B cell (primary cell): ENCODE measurements at regions not wholly inside any gene's neighbourhood (a gene's known extent, or its start where the extent isn't known, plus 50 kb on each side); places are given as distances from the start of the nearest gene placed in this dataset.

Source experiments
- ATAC-seq: fragments of 200-7000 bp; cut with Tn5 transposase; one replicate; pipeline ENCODE4 v1.10.0; 2021; ENCODE audit warnings: low read depth, mild to moderate bottlenecking, moderate number of reproducible peaks, moderate library complexity
- CTCF ChIA-PET: fragments of 350-600 bp; sonication (Branson Sonifier 250); formaldehyde crosslinking; loops from one replicate; lab custom pipeline; 2021; ENCODE audit warnings: antibody characterized with exemption, inconsistent platforms; lab: Charles Lee
- POLR2A ChIA-PET: fragments of 350-600 bp; sonication (Branson Sonifier 250); formaldehyde crosslinking; loops from one replicate; lab custom pipeline; 2021; ENCODE audit warnings: antibody characterized with exemption; lab: Charles Lee
- DNase-seq: peaks from one replicate; pipeline ENCODE4 v3.0.0; 2013
- H2AFZ ChIP-seq: 2 replicates; pipeline ENCODE4 v1.6.1; 2012; ENCODE audit warnings: mild to moderate bottlenecking, low read depth, low read length; ENCODE audit not compliant: insufficient read depth, poor library complexity, severe bottlenecking
- H3K27ac ChIP-seq, 2 donors: 1 replicate in 1 of 2; 2 replicates in 1 of 2; pipeline ENCODE4 v1.5.1; 2012 to 2013; ENCODE audit warnings: low read length in 2 of 2, mild to moderate bottlenecking in 2 of 2, moderate library complexity in 1 of 2
- H3K27me3 ChIP-seq, 4 experiments: fragments of 200-600 bp in 1 of 4; sonication (generic) in 1 of 4; replicated peaks in 1 of 4; 1 replicate in 2 of 4; 2 replicates in 2 of 4; pipeline versions ENCODE4 v1.6.1 to v1.7.0; 2013 to 2016; ENCODE audit warnings: low read length in 3 of 4, mild to moderate bottlenecking in 2 of 4, mixed read lengths in 1 of 4, moderate library complexity in 1 of 4; ENCODE audit not compliant: insufficient read depth in 4 of 4, control insufficient read depth in 3 of 4; ENCODE audit errors: control extremely low read depth in 1 of 4
- H3K36me3 ChIP-seq, 2 experiments: replicated peaks in 1 of 2; 1 replicate in 1 of 2; 2 replicates in 1 of 2; pipeline versions ENCODE4 v1.6.1 to v1.7.1; 2013; ENCODE audit warnings: low read length in 1 of 2; ENCODE audit not compliant: insufficient read depth in 2 of 2, control insufficient read depth in 1 of 2; ENCODE audit errors: control extremely low read depth in 1 of 2, extremely low read depth in 1 of 2
- H3K4me1 ChIP-seq, 2 donors: fragments of 200-600 bp in 1 of 2; sonication (generic) in 1 of 2; 1 replicate in 1 of 2; 2 replicates in 1 of 2; pipeline versions ENCODE4 v1.5.1 to v1.6.1; 2013 to 2017; ENCODE audit warnings: low read length in 2 of 2; ENCODE audit not compliant: control insufficient read depth in 2 of 2, insufficient read depth in 2 of 2
- H3K4me2 ChIP-seq: replicated peaks from 2 replicates; pipeline ENCODE3; 2012; ENCODE audit warnings: mild to moderate bottlenecking, low read depth, low read length; ENCODE audit not compliant: poor library complexity, severe bottlenecking
- H3K4me3 ChIP-seq, 5 experiments: fragments of 200-600 bp in 1 of 5; sonication (generic) in 1 of 5; 1 replicate in 3 of 5; 2 replicates in 2 of 5; pipeline versions ENCODE4 v1.5.1 to v1.7.0; 2011 to 2016; ENCODE audit warnings: low read length in 4 of 5, mild to moderate bottlenecking in 4 of 5, low read depth in 2 of 5, control low read depth in 1 of 5, moderate library complexity in 1 of 5; ENCODE audit not compliant: insufficient read depth in 1 of 5; ENCODE audit errors: control extremely low read depth in 1 of 5, extremely low read depth in 1 of 5
- H3K79me2 ChIP-seq: fragments of 200-600 bp; sonication (generic); one replicate; pipeline ENCODE4 v1.6.0; 2016; ENCODE audit warnings: low read length; ENCODE audit not compliant: control insufficient read depth, insufficient read depth
- H3K9ac ChIP-seq: fragments of 200-600 bp; sonication (generic); 2 replicates; pipeline ENCODE4 v1.6.1; 2017; ENCODE audit warnings: mild to moderate bottlenecking, low read length, moderate library complexity
- H3K9me3 ChIP-seq, 3 donors: one replicate each; pipeline versions ENCODE4 v1.6.1 to v1.7.1; 2013; ENCODE audit warnings: low read length in 2 of 3; ENCODE audit not compliant: control insufficient read depth in 2 of 3, insufficient read depth in 1 of 3; ENCODE audit errors: control extremely low read depth in 1 of 3
- H4K20me1 ChIP-seq: 2 replicates; pipeline ENCODE4 v1.6.0; 2012; ENCODE audit warnings: mild to moderate bottlenecking, low read length; ENCODE audit not compliant: insufficient read depth, control insufficient read depth, poor library complexity, severe bottlenecking
- H3K27ac Mint-ChIP-seq: one replicate; pipeline ENCODE4 v1.8.0; 2021; ENCODE audit warnings: mixed read lengths
- H3K27me3 Mint-ChIP-seq: one replicate; pipeline ENCODE4 v1.8.0; 2021; ENCODE audit warnings: mixed read lengths
- H3K4me1 Mint-ChIP-seq: one replicate; pipeline ENCODE4 v1.8.0; 2021; ENCODE audit warnings: mixed read lengths
- H3K4me3 Mint-ChIP-seq: one replicate; pipeline ENCODE4 v1.8.0; 2021; ENCODE audit warnings: mixed read lengths
- H3K9me3 Mint-ChIP-seq: one replicate; pipeline ENCODE4 v1.8.0; 2022; ENCODE audit warnings: mixed read lengths; ENCODE audit not compliant: insufficient read depth
- EZH2 ChIP-seq: IDR thresholded peaks from 2 replicates; pipeline ENCODE4 v1.6.1; 2012; ENCODE audit warnings: borderline replicate concordance, low read depth, mild to moderate bottlenecking, moderate library complexity, low read length; ENCODE audit not compliant: insufficient read depth, poor library complexity, severe bottlenecking
- WGBS: methylation state at CpG from one replicate; pipeline ENCODE4 v1.1.5; 2013; ENCODE audit warnings: missing lambda C conversion rate; ENCODE audit not compliant: insufficient coverage; 5-methylcytosine and 5-hydroxymethylcytosine counted together
- intact Hi-C: fragments of 100-400 bp; cut with micrococcal nuclease; formaldehyde crosslinking; loops from one replicate; pipeline ENCODE4 v1.10.0; 2022
- TF ChIP-seq, protein P1 (sequence below): fragments of 200-600 bp; IDR thresholded peaks from one replicate; pipeline ENCODE4 v1.8.0; 2022; ENCODE audit warnings: antibody characterized with exemption, mild to moderate bottlenecking

DNA sequence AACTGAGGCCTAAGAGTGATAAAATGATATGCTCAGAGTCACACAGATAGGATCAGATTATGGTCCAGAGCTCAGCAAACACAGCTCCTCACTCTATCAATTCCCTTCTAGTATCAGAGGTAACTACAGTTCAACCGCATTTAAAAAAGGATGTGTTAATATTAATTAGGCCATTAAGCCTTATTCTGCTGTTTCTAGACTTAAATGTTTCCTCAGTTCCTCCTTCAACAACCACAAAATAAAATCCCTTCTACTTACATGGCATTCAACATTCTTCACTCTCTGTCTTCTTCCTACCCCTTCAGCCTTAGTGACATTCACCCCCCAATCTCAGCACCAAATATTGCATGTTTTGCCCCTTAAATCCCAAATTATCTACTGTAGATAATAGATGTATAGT lies 254.9 kb downstream of the PLPP3 start:
- intact Hi-C loops: no loop called here
- no peak for TF ChIP-seq EZH2
- TF ChIP-seq, protein P1, sequence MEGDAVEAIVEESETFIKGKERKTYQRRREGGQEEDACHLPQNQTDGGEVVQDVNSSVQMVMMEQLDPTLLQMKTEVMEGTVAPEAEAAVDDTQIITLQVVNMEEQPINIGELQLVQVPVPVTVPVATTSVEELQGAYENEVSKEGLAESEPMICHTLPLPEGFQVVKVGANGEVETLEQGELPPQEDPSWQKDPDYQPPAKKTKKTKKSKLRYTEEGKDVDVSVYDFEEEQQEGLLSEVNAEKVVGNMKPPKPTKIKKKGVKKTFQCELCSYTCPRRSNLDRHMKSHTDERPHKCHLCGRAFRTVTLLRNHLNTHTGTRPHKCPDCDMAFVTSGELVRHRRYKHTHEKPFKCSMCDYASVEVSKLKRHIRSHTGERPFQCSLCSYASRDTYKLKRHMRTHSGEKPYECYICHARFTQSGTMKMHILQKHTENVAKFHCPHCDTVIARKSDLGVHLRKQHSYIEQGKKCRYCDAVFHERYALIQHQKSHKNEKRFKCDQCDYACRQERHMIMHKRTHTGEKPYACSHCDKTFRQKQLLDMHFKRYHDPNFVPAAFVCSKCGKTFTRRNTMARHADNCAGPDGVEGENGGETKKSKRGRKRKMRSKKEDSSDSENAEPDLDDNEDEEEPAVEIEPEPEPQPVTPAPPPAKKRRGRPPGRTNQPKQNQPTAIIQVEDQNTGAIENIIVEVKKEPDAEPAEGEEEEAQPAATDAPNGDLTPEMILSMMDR: no peak
- no peak for DNase-seq
- no peak overlapping the region for H2AFZ ChIP-seq
- no peak overlapping the region for H3K4me3 Mint-ChIP-seq
- H3K4me1 Mint-ChIP-seq: peaks cover 3% of the 10 kb centered on the region
- H3K27me3 Mint-ChIP-seq: no peaks in the 10 kb centered on the region
- WGBS: no CpG with 5 or more reads among the region's 1 CpG
- H3K36me3 ChIP-seq: no peaks in the 10 kb centered on the region
- H3K27ac Mint-ChIP-seq: no peak overlapping the region
- H3K9ac ChIP-seq: no peak overlapping the region
- no peaks in the 10 kb centered on the region for H3K9me3 ChIP-seq
- no peaks in the 10 kb centered on the region for H3K79me2 ChIP-seq
- no peak for ATAC-seq
- POLR2A ChIA-PET: no interaction called here
- no peak overlapping the region for H3K27ac ChIP-seq
- no peaks in the 10 kb centered on the region for H4K20me1 ChIP-seq
- no peaks in the 10 kb centered on the region for H3K9me3 Mint-ChIP-seq
- no peaks in the 10 kb centered on the region for H3K4me1 ChIP-seq
- no peak overlapping the region for H3K4me2 ChIP-seq
- CTCF ChIA-PET: no interaction called here
- no peak overlapping the region for H3K4me3 ChIP-seq
- no peaks in the 10 kb centered on the region for H3K27me3 ChIP-seq

DNA sequence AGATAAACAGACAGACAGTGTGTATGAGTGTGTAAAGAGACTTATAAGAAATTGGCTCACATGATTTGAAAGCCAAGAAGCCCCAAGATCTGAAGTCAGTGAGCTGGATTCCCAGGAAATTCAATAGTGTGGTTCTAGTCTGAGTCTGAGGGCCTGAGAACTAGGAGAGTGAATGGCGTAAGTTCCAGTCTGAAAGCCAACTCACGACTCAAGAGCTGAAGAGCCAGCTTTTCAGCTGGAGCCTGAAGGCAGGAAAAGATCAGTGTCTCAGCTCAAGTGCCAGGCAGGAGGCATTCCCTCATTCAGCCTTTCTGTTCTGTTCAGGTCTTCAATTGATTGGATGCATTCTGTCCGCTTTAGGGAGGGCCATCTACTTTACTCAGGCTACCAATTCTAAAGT lies 257.2 kb downstream of the PLPP3 start:
- CTCF ChIA-PET: no interaction called here
- H3K4me1 ChIP-seq: no peaks in the 10 kb centered on the region
- H3K4me3 Mint-ChIP-seq: no peak overlapping the region
- no peak overlapping the region for H3K27ac Mint-ChIP-seq
- TF ChIP-seq, protein P1: no peak
- no peak for TF ChIP-seq EZH2
- H3K9me3 Mint-ChIP-seq: no peaks in the 10 kb centered on the region
- ATAC-seq: no peak
- no peaks in the 10 kb centered on the region for H3K79me2 ChIP-seq
- no peak overlapping the region for H2AFZ ChIP-seq
- 90% methylated on average over 2 of the region's 3 CpGs for WGBS
- H3K4me2 ChIP-seq: no peak overlapping the region
- H3K9me3 ChIP-seq: no peaks in the 10 kb centered on the region
- H3K4me3 ChIP-seq: no peak overlapping the region
- intact Hi-C loops: no loop called here
- H3K9ac ChIP-seq: no peak overlapping the region
- H3K36me3 ChIP-seq: no peaks in the 10 kb centered on the region
- no peak for DNase-seq
- H4K20me1 ChIP-seq: no peaks in the 10 kb centered on the region
- no peak overlapping the region for H3K27ac ChIP-seq
- H3K4me1 Mint-ChIP-seq: peaks cover 3% of the 10 kb centered on the region
- no peaks in the 10 kb centered on the region for H3K27me3 ChIP-seq
- POLR2A ChIA-PET: no interaction called here
- H3K27me3 Mint-ChIP-seq: no peaks in the 10 kb centered on the region
